Skeletal muscle cell (primary cell): ENCODE measurements at regions not wholly inside any gene's neighbourhood (a gene's known extent, or its start where the extent isn't known, plus 50 kb on each side); places are given as distances from the start of the nearest gene placed in this dataset.
"Not testable (repeated sequence)": the region's sequence is repeated elsewhere in the genome, so short reads cannot be mapped to it uniquely, and the experiment has no call there.

Experiments used
- DNase-seq: peaks from one replicate; pipeline ENCODE4 v3.0.0-alpha.2; 2010; ENCODE audit warnings: low read depth
- H3K4me3 ChIP-seq: 2 replicates; pipeline ENCODE4 v1.5.1; 2011; ENCODE audit warnings: low read depth, mild to moderate bottlenecking, control low read depth, low read length, moderate library complexity

GRCh38 chr2:59181347-59181746, 940.2 kb upstream of the FANCL start:
- DNase-seq = no peak
- no peak overlapping the region for H3K4me3 ChIP-seq

DNA sequence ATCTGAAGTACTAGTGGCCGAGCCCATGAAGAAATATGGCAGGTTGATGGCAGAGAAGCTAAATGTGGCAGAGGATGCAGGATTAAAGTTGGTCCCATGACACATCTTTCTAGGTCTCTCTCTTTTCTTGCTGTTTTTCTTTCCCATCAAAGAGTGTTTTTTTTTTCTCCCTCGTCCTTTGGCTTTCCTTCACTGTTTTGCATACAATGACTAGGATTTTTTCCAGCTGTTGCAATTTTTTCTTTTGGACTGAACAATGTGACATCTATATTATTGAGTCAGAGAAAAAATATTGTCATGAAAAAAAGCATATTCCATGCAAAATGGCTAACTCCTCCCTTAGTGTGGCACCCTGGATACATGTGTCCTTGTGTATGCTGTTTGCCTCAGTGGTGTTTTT, 939.5 kb upstream of the FANCL start:
- DNase-seq = no peak
- H3K4me3 ChIP-seq = no peak overlapping the region

- no peak for DNase-seq
- no peak overlapping the region for H3K4me3 ChIP-seq
Measured at GRCh38 chr2:59180111-59180510, 939.0 kb upstream of the FANCL start.

DNA sequence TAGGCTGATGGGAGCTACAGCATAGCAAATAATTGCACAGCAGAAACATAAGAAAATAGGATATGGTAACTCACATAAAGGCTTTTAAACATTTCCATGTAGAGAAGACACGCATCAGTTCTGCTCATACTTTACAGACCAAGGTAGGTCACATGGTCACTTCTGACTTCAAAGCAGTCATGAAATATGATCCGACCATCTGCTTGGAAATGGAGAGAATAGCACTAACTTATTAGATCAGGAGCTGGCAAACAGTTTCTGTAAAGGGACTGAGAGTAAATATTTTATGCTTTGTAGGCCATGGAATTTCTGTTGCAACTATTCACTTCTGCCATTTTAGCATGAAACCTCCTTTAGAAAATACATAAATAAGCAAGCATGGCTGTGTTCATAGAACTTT, 936.6 kb upstream of the FANCL start:
- H3K4me3 ChIP-seq = no peak overlapping the region
- no peak for DNase-seq

- H3K4me3 ChIP-seq = no peak overlapping the region
- no peak for DNase-seq
Measured at GRCh38 chr2:59176737-59177136, 935.6 kb upstream of the FANCL start.

GRCh38 chr2:59174536-59175243, 933.6 kb upstream of the FANCL start:
- no peak for DNase-seq
- no peak overlapping the region for H3K4me3 ChIP-seq

DNA sequence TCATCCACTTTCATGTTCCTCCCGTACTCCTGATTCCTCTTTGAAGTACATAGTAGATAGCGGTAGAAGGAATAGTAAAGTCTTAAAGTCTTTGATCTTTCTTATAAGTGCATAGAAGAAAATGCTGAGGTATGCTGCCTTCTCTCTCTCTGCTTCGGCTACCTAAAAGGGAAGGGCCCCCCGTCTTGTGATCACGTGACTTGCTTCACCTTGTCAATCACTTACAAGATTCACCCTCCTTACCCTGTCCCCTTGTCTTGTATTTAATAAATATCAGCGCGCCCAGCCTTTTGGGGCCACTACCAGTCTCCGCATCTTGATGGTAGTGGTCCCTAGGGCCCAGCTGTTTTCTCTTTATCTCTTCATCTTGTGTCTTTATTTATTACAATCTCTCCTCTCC, 932.2 kb upstream of the FANCL start:
- H3K4me3 ChIP-seq = no peak overlapping the region
- DNase-seq = no peak

DNA sequence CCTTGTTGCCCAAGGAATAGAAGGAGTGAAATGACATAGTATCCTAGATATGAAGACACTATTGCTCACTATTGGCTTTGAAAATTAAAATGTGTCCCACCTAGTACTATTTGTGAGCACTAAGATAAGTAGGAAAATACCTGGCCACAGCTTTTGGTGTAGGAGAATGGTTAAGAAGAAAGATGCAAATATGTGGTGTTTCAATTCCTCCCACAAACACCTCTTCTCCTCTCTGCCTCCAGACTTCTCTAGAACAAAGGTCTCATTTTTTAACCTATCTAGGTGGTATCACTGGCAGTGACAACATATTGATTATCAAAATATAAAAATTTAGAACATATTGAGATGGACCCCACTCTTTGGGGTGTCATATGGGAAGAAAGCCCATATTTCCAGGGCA, 929.9 kb upstream of the FANCL start:
- H3K4me3 ChIP-seq = no peak overlapping the region
- no peak for DNase-seq

- H3K4me3 ChIP-seq = no peak overlapping the region
- no peak for DNase-seq
Measured at GRCh38 chr2:59168766-59169165, 927.6 kb upstream of the FANCL start.

DNA sequence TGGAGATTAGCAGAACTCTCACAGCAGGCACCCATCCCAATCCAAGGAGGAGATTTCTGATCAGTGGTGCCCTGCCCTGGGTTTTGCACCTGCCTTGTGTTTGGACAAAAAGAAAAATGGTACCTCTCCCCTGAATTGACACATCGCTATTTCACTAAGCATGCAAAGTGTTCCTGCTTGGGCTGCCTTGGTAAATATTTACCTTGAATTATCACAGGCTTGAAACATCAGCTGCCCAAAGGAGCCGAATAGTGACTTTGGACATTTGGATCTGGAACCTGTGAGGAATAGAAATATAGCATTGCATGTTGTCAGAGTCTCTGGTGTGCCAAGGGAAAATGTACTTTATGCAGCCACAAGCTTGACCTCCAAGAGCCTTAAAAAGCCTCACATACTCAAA, 926.4 kb upstream of the FANCL start:
- H3K4me3 ChIP-seq = no peak overlapping the region
- no peak for DNase-seq

DNA sequence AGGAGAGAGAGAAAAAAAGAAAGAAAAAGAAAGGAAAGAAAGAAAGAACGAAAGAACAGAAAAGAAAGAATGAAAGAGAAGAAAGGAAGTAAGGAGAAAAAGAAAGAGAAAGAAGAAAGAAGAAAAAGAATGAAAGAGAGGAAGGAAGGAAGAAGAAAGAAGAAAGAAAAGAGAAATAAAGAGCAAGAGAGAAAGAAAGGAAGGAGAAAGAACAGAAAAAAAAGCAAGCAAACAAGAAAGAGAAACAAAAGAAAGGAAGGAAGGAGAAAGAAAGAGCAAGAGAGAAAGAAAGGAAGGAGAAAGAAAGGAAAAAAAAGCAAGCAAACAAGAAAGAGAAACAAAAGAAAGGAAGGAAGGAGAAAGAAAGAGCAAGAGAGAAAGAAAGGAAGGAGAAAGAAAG, 916.8 kb upstream of the FANCL start:
- not testable (repeated sequence) for DNase-seq, H3K4me3 ChIP-seq

DNA sequence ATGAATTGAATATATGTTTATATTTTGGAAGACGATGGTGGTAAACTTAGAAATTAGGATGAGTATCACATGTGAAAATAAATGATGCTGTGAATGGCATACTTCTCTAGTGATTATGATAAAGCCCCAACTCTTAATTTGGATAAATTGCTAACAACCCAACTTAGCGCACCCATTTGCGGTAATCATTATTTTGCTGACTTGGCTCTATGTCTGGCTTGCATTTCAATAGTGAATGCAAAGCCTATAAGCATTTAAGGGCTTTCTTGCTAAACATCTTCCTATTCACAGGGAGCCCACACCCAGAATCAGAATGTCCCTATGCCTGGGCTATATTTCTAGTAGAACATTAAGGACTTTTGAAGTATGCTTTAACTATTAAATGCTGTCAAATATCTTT, 910.7 kb upstream of the FANCL start:
- no peak overlapping the region for H3K4me3 ChIP-seq
- DNase-seq = no peak

DNA sequence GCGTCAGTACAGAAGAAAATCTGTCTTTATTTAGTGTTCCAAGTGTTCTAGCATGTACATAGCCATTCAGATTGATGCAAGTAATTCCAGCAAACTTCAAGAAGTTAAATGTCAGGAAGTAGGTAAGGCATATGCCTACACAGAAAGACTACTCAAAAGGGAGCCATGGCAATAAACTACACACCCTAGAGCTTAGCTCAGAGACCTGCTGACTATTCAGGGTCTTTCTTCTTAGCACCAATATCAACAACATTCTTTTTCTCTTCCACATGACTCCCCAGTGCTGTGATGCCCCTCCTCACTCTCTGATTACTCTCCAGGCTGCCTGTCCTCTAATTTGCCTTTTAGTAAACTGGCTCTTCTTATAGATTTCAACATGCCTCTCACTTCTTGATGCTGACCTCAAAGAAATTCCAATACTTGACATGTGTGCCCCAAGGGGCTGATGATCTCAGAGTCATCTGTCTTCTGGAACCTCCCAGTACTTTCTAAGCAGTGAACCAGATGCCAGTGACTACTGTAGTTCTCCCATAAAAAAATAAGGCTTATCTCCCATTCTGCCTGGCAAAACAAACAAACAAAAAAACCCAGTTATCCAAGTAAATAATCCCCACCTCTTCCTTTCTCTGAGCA, 909.2 kb upstream of the FANCL start:
- no peak for DNase-seq
- no peak overlapping the region for H3K4me3 ChIP-seq

DNA sequence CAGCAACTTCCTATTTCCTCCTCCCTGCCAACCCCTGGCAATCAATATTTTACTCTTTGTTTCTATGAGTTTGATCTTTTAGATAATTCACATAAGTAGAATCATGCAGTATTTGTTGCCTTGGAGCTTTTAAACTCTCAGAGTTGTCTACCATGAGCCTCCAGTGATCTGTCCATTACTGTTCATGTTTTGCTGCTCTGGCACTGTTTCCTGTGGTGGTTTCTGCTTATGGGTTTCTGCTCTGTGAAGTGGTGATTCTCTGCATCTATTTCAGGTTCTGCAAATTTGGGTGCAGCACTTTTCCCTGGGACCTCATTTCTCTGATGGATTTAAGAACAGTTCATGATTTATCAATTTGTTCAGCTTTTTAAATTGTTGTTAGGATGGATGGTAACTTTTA, 908.1 kb upstream of the FANCL start:
- H3K4me3 ChIP-seq = no peak overlapping the region
- no peak for DNase-seq

- H3K4me3 ChIP-seq = no peak overlapping the region
- DNase-seq = no peak
Measured at GRCh38 chr2:59112258-59112657, 871.1 kb upstream of the FANCL start.

GRCh38 chr2:59096973-59097372, 855.8 kb upstream of the FANCL start:
- no peak overlapping the region for H3K4me3 ChIP-seq
- no peak for DNase-seq

- DNase-seq = no peak
Measured at GRCh38 chr2:59093571-59093970, 852.4 kb upstream of the FANCL start.

GRCh38 chr2:59084326-59084725, 843.2 kb upstream of the FANCL start:
- no peak for DNase-seq
- H3K4me3 ChIP-seq = no peak overlapping the region

More at GRCh38 chr2:59093571-59093970, 852.4 kb upstream of the FANCL start:
- H3K4me3 ChIP-seq = no peak overlapping the region

- H3K4me3 ChIP-seq = no peak overlapping the region
- DNase-seq = no peak
Measured at GRCh38 chr2:59083075-59083828, 842.1 kb upstream of the FANCL start.

GRCh38 chr2:59082657-59083056, 841.5 kb upstream of the FANCL start:
- H3K4me3 ChIP-seq = no peak overlapping the region
- DNase-seq = no peak
